ENCODE measurements at regions not wholly inside any gene's neighbourhood (a gene's known extent, or its start where the extent isn't known, plus 50 kb on each side); places are given as distances from the start of the nearest gene placed in this dataset.
"Not testable (repeated sequence)": the region's sequence is repeated elsewhere in the genome, so short reads cannot be mapped to it uniquely, and the experiment has no call there.

DNA sequence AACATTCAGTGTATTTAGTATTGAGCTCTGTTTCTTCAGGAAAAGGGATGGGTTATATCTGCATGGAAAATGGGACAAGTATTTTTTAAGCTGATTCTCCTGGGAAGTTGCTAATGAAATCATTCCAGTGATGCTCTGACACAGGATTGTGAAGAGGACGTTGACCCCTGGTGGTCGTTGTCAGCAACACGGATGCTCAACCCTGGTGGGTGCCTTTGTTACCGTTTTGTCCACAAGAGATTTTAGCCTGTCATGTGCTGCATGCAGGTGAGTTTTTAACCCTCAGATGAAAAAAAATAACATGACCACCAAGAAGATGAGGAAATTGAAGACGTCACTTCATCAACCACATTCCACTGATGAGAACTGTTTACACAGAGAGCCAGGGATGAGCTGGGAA lies 1186.1 kb downstream of the TMEM121 start:
- TF ChIP-seq, protein P1, sequence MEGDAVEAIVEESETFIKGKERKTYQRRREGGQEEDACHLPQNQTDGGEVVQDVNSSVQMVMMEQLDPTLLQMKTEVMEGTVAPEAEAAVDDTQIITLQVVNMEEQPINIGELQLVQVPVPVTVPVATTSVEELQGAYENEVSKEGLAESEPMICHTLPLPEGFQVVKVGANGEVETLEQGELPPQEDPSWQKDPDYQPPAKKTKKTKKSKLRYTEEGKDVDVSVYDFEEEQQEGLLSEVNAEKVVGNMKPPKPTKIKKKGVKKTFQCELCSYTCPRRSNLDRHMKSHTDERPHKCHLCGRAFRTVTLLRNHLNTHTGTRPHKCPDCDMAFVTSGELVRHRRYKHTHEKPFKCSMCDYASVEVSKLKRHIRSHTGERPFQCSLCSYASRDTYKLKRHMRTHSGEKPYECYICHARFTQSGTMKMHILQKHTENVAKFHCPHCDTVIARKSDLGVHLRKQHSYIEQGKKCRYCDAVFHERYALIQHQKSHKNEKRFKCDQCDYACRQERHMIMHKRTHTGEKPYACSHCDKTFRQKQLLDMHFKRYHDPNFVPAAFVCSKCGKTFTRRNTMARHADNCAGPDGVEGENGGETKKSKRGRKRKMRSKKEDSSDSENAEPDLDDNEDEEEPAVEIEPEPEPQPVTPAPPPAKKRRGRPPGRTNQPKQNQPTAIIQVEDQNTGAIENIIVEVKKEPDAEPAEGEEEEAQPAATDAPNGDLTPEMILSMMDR (IDR thresholded peaks at IDR 0.05) = not testable (repeated sequence)
- TF ChIP-seq POLR2A (IDR thresholded peaks at IDR 0.05) = not testable (repeated sequence)
